ENCODE measurements at regions not wholly inside any gene's neighbourhood (a gene's known extent, or its start where the extent isn't known, plus 50 kb on each side); places are given as distances from the start of the nearest gene placed in this dataset.

DNA sequence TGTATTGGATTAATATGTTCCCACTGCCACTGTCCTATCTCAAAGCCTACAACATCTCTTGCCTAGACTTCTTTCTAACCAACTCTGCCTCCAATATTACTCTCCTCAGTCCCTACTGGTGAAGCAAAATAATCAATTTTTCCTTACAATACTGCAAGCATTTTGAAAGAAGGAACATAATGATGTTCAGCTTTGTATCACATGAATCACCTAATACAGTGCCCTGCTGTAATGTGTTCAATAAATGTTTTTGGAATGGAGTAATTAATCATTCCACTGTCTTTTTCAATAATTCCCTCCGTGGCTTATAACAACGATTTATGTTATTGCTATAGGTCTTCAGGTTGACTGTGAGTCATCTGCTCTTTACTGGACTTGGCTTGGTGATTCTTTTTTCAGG is 356.4 kb downstream of the TDRD15 start:
- TF ChIP-seq, protein P1, sequence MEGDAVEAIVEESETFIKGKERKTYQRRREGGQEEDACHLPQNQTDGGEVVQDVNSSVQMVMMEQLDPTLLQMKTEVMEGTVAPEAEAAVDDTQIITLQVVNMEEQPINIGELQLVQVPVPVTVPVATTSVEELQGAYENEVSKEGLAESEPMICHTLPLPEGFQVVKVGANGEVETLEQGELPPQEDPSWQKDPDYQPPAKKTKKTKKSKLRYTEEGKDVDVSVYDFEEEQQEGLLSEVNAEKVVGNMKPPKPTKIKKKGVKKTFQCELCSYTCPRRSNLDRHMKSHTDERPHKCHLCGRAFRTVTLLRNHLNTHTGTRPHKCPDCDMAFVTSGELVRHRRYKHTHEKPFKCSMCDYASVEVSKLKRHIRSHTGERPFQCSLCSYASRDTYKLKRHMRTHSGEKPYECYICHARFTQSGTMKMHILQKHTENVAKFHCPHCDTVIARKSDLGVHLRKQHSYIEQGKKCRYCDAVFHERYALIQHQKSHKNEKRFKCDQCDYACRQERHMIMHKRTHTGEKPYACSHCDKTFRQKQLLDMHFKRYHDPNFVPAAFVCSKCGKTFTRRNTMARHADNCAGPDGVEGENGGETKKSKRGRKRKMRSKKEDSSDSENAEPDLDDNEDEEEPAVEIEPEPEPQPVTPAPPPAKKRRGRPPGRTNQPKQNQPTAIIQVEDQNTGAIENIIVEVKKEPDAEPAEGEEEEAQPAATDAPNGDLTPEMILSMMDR (IDR thresholded peaks at IDR 0.05; ENCODE audit: insufficient read depth, low read length, poor library complexity, severe bottlenecking): no peak
- no peak for TF ChIP-seq EZH2phosphoT487 (conservative IDR thresholded peaks at IDR 0.05; ENCODE audit: low read length)
